Neutrophil (primary cell): ENCODE measurements at regions not wholly inside any gene's neighbourhood (a gene's known extent, or its start where the extent isn't known, plus 50 kb on each side); places are given as distances from the start of the nearest gene placed in this dataset.

Experiments used
- H3K27ac ChIP-seq: fragments of 200-600 bp; sonication (generic); 2 replicates; pipeline ENCODE4 v1.5.1; 2016; ENCODE audit warnings: mild to moderate bottlenecking, moderate library complexity
- H3K27me3 ChIP-seq: fragments of 200-600 bp; sonication (generic); 2 replicates; pipeline ENCODE4 v1.6.0; 2016; ENCODE audit warnings: mild to moderate bottlenecking
- H3K36me3 ChIP-seq: fragments of 200-600 bp; sonication (generic); 2 replicates; pipeline ENCODE4 v1.5.1; 2017
- H3K4me1 ChIP-seq, 2 experiments: fragments of 200-600 bp in 1 of 2; sonication (generic) in 1 of 2; 1 replicate in 1 of 2; 2 replicates in 1 of 2; pipeline versions ENCODE4 v1.5.1 to v1.6.1; 2013 to 2016; ENCODE audit warnings: low read depth in 1 of 2, low read length in 1 of 2, mild to moderate bottlenecking in 1 of 2, moderate library complexity in 1 of 2; ENCODE audit not compliant: control insufficient read depth in 1 of 2, insufficient read depth in 1 of 2
- H3K4me3 ChIP-seq, 2 experiments: fragments of 200-600 bp in 1 of 2; sonication (generic) in 1 of 2; 1 replicate in 1 of 2; 2 replicates in 1 of 2; pipeline ENCODE4 v1.5.1; 2013 to 2016; ENCODE audit warnings: low read depth in 1 of 2, low read length in 1 of 2, mild to moderate bottlenecking in 1 of 2, moderate library complexity in 1 of 2
- H3K9me3 ChIP-seq: fragments of 200-600 bp; sonication (generic); 2 replicates; pipeline ENCODE4 v1.5.1; 2016
- CTCF ChIP-seq: fragments of 200-600 bp; sonication (generic); IDR thresholded peaks from 2 replicates; pipeline ENCODE4 v1.5.1; 2016; ENCODE audit warnings: antibody characterized with exemption

GRCh38 chr14:88064841-88065240, 59.9 kb downstream of the GPR65 start:
- H3K4me1 ChIP-seq, result no peaks in the 10 kb centered on the region

DNA sequence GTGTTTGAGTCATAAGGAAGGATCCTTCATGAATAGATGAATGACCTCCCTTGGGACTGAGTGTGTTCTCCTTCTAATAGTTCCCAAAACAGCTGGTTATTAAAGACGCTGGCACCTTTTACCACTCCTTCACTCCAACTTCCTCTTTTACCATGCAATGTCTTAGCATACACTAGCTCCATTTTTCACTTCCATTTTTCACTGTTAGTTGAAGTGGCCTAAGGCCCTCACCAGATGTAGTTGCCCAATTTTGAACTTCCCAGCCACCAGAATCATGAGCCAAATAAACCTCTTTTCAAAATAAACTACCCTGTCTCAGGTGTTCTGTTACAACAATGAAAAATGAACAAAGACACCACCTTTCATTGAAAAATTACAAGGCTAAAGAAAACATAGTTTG, 64.7 kb downstream of the GPR65 start:
- H3K27ac ChIP-seq, result no peak overlapping the region
- no peaks in the 10 kb centered on the region for H3K36me3 ChIP-seq
- peaks cover 6% of the 10 kb centered on the region for H3K27me3 ChIP-seq
- H3K9me3 ChIP-seq, result no peaks in the 10 kb centered on the region
- H3K4me3 ChIP-seq, result no peak overlapping the region
- no peak for TF ChIP-seq CTCF
- no peaks in the 10 kb centered on the region for H3K4me1 ChIP-seq

More at GRCh38 chr14:88064841-88065240, 59.9 kb downstream of the GPR65 start:
- H3K4me3 ChIP-seq, result no peak overlapping the region
- no peak overlapping the region for H3K27ac ChIP-seq
- TF ChIP-seq CTCF, result no peak
- H3K27me3 ChIP-seq, result peaks cover 12% of the 10 kb centered on the region
- H3K36me3 ChIP-seq, result no peaks in the 10 kb centered on the region
- no peaks in the 10 kb centered on the region for H3K9me3 ChIP-seq

DNA sequence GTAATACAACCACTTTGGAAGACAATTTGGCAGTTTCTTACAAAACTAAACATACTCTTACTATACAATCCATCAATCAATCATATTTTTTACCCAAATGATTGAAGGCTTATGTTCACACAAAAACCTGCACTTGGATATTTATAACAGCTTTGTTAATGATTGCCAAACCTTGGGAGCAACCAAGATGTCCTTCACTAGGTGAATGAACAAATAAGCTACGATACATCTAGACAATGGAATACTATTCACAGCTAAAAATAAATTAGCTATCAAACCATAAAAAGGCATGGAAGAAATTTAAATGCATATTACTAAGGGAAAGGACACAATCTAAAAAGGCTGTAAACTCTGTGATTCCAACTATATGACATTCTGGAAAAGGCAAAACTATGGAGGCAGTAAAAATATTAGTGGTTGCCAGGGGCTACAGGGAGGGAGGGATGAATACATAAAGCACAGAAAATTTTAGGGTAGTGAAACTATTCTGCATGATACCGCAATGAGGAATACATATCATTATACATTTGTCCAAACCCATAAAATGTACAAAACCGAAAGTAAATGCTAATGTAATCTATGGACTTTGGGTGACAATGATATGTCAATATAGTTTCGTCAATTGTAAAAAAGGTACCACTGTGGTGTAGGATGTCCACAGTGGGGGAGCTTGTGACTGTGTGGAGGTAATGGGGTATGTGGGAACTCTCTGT, 70.5 kb downstream of the GPR65 start:
- no peak for TF ChIP-seq CTCF
- H3K36me3 ChIP-seq, result no peaks in the 10 kb centered on the region
- H3K27ac ChIP-seq, result no peak overlapping the region
- H3K4me1 ChIP-seq, result no peaks in the 10 kb centered on the region
- H3K9me3 ChIP-seq, result no peaks in the 10 kb centered on the region
- H3K4me3 ChIP-seq, result no peak overlapping the region
- H3K27me3 ChIP-seq, result no peaks in the 10 kb centered on the region

GRCh38 chr14:88078525-88078924, 73.6 kb downstream of the GPR65 start:
- no peaks in the 10 kb centered on the region for H3K36me3 ChIP-seq
- no peak overlapping the region for H3K27ac ChIP-seq
- H3K9me3 ChIP-seq, result no peaks in the 10 kb centered on the region
- H3K27me3 ChIP-seq, result no peaks in the 10 kb centered on the region
- no peak overlapping the region for H3K4me3 ChIP-seq
- no peaks in the 10 kb centered on the region for H3K4me1 ChIP-seq
- TF ChIP-seq CTCF, result no peak

GRCh38 chr14:88079624-88080023, 74.7 kb downstream of the GPR65 start:
- no peaks in the 10 kb centered on the region for H3K4me1 ChIP-seq
- H3K9me3 ChIP-seq, result no peaks in the 10 kb centered on the region
- H3K36me3 ChIP-seq, result no peaks in the 10 kb centered on the region
- no peaks in the 10 kb centered on the region for H3K27me3 ChIP-seq
- no peak for TF ChIP-seq CTCF
- H3K4me3 ChIP-seq, result no peak overlapping the region
- no peak overlapping the region for H3K27ac ChIP-seq
